SU-DHL-6 (cell line): ENCODE measurements at regions not wholly inside any gene's neighbourhood (a gene's known extent, or its start where the extent isn't known, plus 50 kb on each side); places are given as distances from the start of the nearest gene placed in this dataset.

Experiments used
- CTCF ChIP-seq: fragments of 200-600 bp; sonication (generic); IDR thresholded peaks from one replicate; pipeline ENCODE4 v1.5.1; 2017; ENCODE audit warnings: antibody characterized with exemption, mild to moderate bottlenecking, low read length, moderate library complexity; ENCODE audit not compliant: insufficient read depth, poor library complexity, severe bottlenecking
- EZH2phosphoT487 ChIP-seq: fragments of 200-600 bp; sonication (generic), shearing (Covaris generic); conservative IDR thresholded peaks from 2 replicates; pipeline ENCODE4 v1.6.1; 2018; ENCODE audit warnings: mild to moderate bottlenecking, antibody characterized with exemption, low read length, moderate library complexity, mixed read lengths

- TF ChIP-seq CTCF (no peak), EZH2phosphoT487 (no peak)
Observed at GRCh38 chr10:78455811-78456210, 422.1 kb downstream of the RPS24 start.
